ENCODE measurements at regions not wholly inside any gene's neighbourhood (a gene's known extent, or its start where the extent isn't known, plus 50 kb on each side); places are given as distances from the start of the nearest gene placed in this dataset.
A peak's percentile ranks its signal among the peaks of the same experiment; 100 is the strongest.

GRCh38 chr9:82191082-82191770 lies 202.7 kb downstream of the SPATA31D1 start:
- no peak for DNase-seq (ENCODE audit: low read depth, low spot score)
- in situ Hi-C loops (cut with HindIII; ENCODE audit: low pct_unique_long_range_greater_than_20kb, low sequenced_read_pairs), result no loop called here

GRCh38 chr9:82192211-82192610 lies 203.6 kb downstream of the SPATA31D1 start:
- in situ Hi-C loops (cut with HindIII; ENCODE audit: low pct_unique_long_range_greater_than_20kb, low sequenced_read_pairs), result no loop called here

GRCh38 chr9:82196622-82197441 lies 208.3 kb downstream of the SPATA31D1 start:
- in situ Hi-C loops (cut with HindIII; ENCODE audit: low pct_unique_long_range_greater_than_20kb, low sequenced_read_pairs), result no loop called here
- no peak for DNase-seq (ENCODE audit: low read depth, low spot score)

More at GRCh38 chr9:82192211-82192610, 203.6 kb downstream of the SPATA31D1 start:
- DNase-seq (ENCODE audit: low read depth, low spot score), result no peak

GRCh38 chr9:82201196-82201595 lies 212.6 kb downstream of the SPATA31D1 start:
- in situ Hi-C loops (cut with HindIII; ENCODE audit: low pct_unique_long_range_greater_than_20kb, low sequenced_read_pairs), result no loop called here
- no peak for DNase-seq (ENCODE audit: low read depth, low spot score)

GRCh38 chr9:82202808-82203207 lies 214.2 kb downstream of the SPATA31D1 start:
- in situ Hi-C loops (cut with HindIII; ENCODE audit: low pct_unique_long_range_greater_than_20kb, low sequenced_read_pairs), result no loop called here
- no peak for DNase-seq (ENCODE audit: low read depth, low spot score)

GRCh38 chr9:82206490-82206889 lies 217.9 kb downstream of the SPATA31D1 start:
- DNase-seq (ENCODE audit: low read depth, low spot score), result no peak
- in situ Hi-C loops (cut with HindIII; ENCODE audit: low pct_unique_long_range_greater_than_20kb, low sequenced_read_pairs), result no loop called here

GRCh38 chr9:82206946-82207345 lies 218.4 kb downstream of the SPATA31D1 start:
- DNase-seq (ENCODE audit: low read depth, low spot score), result no peak
- in situ Hi-C loops (cut with HindIII; ENCODE audit: low pct_unique_long_range_greater_than_20kb, low sequenced_read_pairs), result no loop called here

- in situ Hi-C loops (cut with HindIII; ENCODE audit: low pct_unique_long_range_greater_than_20kb, low sequenced_read_pairs), result no loop called here
- DNase-seq (ENCODE audit: low read depth, low spot score), result no peak
Observed at GRCh38 chr9:82208741-82209450, 220.3 kb downstream of the SPATA31D1 start.

- in situ Hi-C loops (cut with HindIII; ENCODE audit: low pct_unique_long_range_greater_than_20kb, low sequenced_read_pairs), result no loop called here
Observed at GRCh38 chr9:82209797-82210470, 221.4 kb downstream of the SPATA31D1 start.

GRCh38 chr9:82212885-82213284 lies 224.3 kb downstream of the SPATA31D1 start:
- in situ Hi-C loops (cut with HindIII; ENCODE audit: low pct_unique_long_range_greater_than_20kb, low sequenced_read_pairs), result no loop called here
- DNase-seq (ENCODE audit: low read depth, low spot score), result no peak

More at GRCh38 chr9:82209797-82210470, 221.4 kb downstream of the SPATA31D1 start:
- no peak for DNase-seq (ENCODE audit: low read depth, low spot score)

GRCh38 chr9:82216435-82216834 lies 227.9 kb downstream of the SPATA31D1 start:
- no peak for DNase-seq (ENCODE audit: low read depth, low spot score)
- in situ Hi-C loops (cut with HindIII; ENCODE audit: low pct_unique_long_range_greater_than_20kb, low sequenced_read_pairs), result no loop called here

GRCh38 chr9:82223442-82223841 lies 234.9 kb downstream of the SPATA31D1 start:
- DNase-seq (ENCODE audit: low read depth, low spot score), result no peak
- in situ Hi-C loops (cut with HindIII; ENCODE audit: low pct_unique_long_range_greater_than_20kb, low sequenced_read_pairs), result no loop called here

- no peak for DNase-seq (ENCODE audit: low read depth, low spot score)
- in situ Hi-C loops (cut with HindIII; ENCODE audit: low pct_unique_long_range_greater_than_20kb, low sequenced_read_pairs), result no loop called here
Observed at GRCh38 chr9:82231411-82231810, 242.8 kb downstream of the SPATA31D1 start.

GRCh38 chr9:82234160-82234943 lies 245.8 kb downstream of the SPATA31D1 start:
- in situ Hi-C loops (cut with HindIII; ENCODE audit: low pct_unique_long_range_greater_than_20kb, low sequenced_read_pairs), result no loop called here
- DNase-seq (ENCODE audit: low read depth, low spot score), result no peak

- DNase-seq (ENCODE audit: low read depth, low spot score), result no peak
- in situ Hi-C loops (cut with HindIII; ENCODE audit: low pct_unique_long_range_greater_than_20kb, low sequenced_read_pairs), result no loop called here
Observed at GRCh38 chr9:82242285-82242963, 253.9 kb downstream of the SPATA31D1 start.

- in situ Hi-C loops (cut with HindIII; ENCODE audit: low pct_unique_long_range_greater_than_20kb, low sequenced_read_pairs), result no loop called here
- DNase-seq (ENCODE audit: low read depth, low spot score), result peak; percentile 26
Observed at GRCh38 chr9:82247318-82247717, 258.7 kb downstream of the SPATA31D1 start.

GRCh38 chr9:82252116-82252515 lies 263.5 kb downstream of the SPATA31D1 start:
- in situ Hi-C loops (cut with HindIII; ENCODE audit: low pct_unique_long_range_greater_than_20kb, low sequenced_read_pairs), result no loop called here

More at GRCh38 chr9:82252116-82252515, 263.5 kb downstream of the SPATA31D1 start:
- DNase-seq (ENCODE audit: low read depth, low spot score), result no peak
